SIG-M5 treated with dmso at 0.1 percent for 504 hours (cell line): ENCODE measurements at regions not wholly inside any gene's neighbourhood (a gene's known extent, or its start where the extent isn't known, plus 50 kb on each side); places are given as distances from the start of the nearest gene placed in this dataset.
"Not testable (repeated sequence)": the region's sequence is repeated elsewhere in the genome, so short reads cannot be mapped to it uniquely, and the experiment has no call there.

ENCODE experiments used
- DNase-seq: peaks from one replicate; lab custom pipeline; 2025; ENCODE audit not compliant: unreplicated experiment; lab: John Stamatoyannopoulos, UW

DNA sequence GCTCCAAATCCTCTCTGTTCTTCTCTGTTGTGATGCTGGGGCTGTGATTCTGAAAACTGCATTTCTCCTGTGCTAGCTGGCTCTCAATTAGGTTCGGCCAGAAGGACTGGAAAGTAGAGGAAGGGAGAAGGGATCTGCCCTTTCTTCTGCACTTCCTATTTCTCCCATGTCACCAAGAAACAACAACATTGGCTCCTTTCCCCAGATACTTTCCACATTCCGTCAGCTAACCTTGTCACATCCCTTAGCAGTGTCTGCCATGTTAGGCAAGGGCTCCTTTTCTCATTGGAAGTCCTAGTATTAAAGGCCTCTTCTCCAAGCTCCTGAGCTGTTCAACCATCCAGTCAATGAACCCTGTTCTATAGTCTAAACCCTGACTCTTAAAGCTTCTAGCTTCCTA is 171.1 kb downstream of the ZNF621 start:
- no peak for DNase-seq

DNA sequence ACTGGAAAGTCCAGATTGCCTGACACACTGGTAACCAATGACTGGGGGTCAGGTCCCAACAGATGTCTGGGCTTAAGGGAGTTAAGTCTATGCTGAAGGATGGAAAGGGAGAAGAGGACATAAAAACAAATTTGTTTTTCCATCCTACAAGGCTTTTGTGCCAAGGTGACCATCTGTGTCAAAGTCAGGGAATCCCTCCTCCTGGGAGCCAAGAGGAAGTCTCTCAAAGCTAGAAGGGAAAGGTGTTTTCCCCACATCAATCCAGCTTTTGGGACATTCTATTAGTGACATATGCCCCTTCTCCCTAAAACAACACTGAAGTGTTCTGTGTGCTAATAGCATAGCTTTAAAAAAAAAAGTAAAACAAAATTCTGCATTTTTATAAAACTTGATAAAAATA is 173.9 kb downstream of the ZNF621 start:
- DNase-seq: not testable (repeated sequence)

DNA sequence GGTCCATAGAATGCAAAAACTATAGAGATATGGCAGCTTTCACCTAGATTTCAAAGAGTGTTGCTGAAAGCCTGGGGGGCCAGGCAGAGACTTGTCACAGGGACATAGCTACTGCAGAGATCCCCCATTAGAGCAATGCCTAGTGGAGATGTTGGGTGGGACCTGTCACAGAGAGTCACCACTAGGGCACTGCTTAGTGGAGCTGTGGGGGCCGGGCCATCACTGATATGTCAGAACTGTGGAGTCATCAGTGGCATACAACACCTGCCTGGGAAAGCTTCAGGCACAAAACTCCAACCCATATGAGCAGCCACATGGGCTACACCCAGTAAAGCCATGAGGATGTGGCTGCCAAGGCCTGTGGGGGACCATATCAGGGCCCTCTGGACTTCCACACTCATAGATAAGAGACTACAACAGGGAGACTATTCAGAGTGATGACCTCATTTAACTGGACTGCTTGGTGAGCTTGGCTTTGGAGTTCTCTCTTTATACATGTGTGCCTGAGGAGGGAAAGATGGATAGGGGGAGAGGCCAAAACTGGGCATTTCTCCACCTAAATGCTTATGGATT is 176.3 kb downstream of the ZNF621 start:
- no peak for DNase-seq

DNA sequence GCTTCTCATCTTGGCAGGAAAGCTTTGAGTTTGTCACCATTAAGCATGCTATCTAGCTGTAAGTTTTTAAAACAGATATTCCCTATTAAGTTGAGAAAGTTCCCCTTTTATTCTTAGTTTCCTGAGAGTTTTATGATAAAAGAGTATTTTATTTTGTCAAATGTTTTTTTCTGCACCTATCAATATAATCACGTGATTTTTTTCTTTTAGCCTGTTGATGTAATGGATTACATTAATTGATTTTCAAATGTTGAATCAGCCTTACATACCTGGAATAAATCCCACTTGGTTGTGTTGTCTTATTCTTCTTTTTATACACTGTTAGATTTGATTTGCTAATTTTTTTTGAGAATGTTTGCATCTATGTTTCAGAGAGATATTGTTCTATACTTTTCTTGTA is 179.5 kb downstream of the ZNF621 start:
- DNase-seq: no peak

DNA sequence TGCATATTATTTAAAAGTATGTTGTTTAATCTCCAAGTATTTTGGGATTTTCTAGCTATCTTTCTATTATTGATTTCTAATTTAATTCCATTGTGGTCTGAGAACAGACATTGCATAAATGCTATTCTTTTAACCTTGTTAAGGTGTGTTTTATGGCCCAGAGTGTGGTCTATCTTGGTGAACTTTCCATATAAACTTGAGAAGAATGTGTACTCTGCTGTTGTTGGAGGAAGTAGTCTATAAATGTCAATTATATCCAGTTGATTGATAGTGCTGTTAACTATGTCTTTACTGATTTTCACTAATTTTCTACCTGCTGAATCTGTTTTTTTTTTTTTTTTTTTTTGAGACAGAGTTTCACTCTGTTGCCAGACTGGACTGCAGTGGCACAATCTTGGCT is 180.9 kb downstream of the ZNF621 start:
- no peak for DNase-seq

DNA sequence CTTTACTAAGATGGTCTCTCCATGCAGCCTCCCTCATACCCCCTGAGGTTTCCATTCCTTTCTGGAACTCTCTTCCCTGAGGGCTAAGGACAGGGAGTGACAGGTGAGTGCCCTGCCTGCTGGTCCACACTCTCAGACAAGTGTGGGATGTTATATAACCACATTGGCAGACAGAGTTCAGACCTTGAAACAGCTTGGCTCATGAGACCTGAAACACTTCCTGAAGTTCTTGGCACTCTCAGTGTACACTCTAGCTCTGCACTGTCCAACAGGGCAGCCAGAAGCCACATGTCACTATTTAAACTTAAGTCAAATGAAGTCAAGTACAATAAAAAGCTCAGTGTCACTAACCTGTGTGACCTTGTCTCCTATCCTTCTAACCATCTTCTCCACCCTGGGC is 188.5 kb downstream of the ZNF621 start:
- no peak for DNase-seq

DNA sequence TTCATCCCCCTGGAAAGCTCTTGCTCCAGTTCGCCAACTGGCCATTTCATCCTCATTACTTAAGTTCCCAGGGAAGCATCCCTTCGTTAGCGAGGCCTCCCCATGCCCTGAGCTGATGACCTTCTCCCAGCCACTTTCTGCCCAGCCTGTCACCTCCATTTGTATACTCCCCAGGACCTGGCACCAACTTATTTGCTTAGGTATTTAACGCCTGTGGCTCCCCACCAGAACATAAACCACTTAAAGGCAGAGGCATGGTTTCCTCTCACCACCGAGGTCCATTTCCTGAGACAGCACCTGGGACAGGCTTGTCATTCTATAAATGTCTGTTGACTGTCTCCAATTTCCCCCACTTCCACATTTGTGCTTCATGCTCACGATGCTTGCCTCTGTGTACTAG is 189.0 kb downstream of the ZNF621 start:
- DNase-seq: no peak

DNA sequence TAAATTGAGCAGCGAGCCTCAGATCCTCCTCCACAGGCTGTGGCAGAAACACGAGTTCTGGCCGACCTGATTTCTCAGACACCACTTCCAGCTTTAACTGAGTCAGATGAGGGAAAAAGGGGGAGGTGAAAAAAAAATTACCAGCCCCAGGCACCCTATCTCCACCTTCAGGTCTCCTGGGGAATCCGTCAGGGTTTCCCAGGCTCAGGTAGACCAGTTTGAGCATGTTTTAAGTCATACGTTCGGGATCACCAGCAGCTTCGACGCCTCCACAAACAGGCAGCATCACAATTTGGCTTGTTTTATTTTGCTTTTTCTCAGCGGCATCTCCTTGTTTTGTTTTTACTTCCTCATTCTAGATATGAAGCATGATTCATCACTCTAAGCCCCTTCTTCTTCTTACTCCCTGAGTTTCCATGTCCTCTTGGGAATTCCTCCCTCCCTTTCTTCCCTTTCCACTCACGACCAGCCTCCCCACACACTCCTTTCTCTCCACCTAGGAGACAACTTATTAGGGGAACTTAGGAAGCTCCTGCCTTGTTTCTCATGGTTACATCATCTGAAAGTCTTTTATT is 190.1 kb downstream of the ZNF621 start:
- no peak for DNase-seq

DNA sequence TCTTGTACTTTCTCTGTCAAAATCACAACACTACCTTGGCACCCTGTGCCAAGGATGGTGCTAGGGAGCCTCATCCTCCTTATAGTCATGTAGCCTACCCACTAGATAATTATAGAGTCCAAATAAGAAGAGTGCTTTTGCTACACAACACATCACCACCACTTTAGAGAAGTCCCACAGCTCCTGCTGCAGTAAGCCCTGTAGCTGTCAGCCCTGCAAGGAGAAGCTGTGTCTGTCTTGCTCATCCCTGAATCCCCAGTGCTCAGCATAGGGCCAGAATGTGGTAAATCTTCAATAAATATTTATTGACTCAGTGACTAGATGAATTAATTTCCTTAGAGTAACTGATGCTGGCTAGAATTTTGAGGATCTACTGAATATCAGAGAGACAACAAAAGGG is 190.8 kb downstream of the ZNF621 start:
- DNase-seq: no peak

DNA sequence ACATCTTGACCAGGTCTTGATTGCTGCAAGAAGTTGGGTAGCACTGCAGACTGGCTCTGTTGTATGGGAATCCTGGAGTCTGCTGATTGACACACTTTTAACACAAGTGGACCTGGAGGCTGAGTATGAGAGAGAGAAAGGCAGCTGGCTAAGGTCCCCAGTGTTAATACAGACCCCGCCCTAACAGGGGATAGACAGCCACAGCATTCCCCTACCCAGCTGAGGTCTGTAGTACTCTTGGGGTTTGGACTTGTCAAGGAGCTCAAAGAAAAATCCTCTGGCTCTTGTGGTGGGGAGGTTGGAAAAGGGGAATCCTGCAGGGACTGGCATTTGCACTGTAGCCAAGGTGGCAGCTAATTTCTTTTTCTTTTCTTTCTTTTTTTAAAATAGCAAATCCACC is 192.7 kb downstream of the ZNF621 start:
- DNase-seq: no peak

DNA sequence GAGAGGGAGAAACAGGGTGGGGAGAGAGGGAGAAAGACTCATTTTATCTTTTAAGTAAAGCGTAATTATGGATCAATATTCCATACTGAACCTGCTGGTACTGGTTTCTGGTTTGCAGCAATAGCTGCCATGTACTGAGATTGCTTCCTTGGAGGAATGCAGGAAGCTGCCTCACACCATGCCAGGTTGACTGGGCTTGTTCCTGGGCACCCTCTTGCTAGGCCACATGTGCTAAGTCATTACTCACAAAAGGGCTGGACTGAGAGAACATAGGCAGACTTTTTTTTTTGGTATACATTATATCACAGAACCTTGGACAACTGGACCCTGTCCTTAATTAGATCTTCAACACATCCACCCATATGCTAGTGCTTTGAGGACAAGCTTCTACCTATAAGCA is 193.4 kb downstream of the ZNF621 start:
- DNase-seq: no peak

DNA sequence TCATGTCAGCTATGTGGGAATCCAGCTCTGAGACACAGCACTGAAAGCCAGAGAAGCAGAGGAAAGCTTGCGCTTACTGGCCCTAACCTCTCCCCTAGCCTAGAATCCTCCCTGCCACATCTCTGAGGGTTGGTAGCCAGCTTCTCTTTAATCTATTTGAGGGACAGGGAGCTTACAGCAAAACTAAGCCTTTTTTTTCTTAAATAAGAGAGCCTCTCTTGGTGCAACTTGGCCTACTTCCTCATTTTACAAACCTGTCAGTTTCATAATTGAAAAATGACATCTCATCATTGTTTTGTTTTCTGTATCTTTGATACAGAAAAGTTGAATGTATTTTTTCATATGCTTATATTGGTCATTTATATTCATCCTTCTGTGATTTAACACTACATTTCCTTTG is 193.9 kb downstream of the ZNF621 start:
- peak; percentile 81 for DNase-seq

DNA sequence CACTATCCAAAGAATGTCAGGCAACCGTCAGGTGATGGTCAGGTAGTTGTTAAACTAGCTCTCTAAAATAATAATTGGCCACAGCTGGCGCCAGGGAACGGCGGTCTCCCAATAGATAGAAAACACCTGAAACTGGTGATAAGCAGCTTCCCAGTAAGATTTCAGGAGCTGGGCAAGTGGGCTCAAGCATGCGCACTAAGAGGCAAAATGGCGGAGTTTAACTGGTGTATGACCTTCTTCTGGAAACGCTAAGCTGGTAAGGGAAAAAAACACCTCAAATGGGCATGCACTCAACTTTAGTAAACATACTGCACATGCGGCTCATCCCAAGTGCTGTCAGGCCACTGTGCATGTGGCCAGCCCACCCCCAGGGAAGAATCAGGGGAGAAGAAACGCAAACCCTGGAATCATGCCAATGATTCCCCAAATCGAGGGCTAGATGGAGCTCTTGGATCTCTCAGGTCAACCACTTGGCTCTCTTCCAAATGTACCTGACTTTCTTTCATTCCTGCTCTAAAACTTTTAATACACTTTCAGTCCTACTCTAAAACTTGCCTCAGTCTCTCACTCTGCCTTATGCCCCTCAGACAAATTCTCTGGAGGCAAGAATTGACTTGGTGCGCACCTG is 195.0 kb downstream of the ZNF621 start:
- DNase-seq: no peak

DNA sequence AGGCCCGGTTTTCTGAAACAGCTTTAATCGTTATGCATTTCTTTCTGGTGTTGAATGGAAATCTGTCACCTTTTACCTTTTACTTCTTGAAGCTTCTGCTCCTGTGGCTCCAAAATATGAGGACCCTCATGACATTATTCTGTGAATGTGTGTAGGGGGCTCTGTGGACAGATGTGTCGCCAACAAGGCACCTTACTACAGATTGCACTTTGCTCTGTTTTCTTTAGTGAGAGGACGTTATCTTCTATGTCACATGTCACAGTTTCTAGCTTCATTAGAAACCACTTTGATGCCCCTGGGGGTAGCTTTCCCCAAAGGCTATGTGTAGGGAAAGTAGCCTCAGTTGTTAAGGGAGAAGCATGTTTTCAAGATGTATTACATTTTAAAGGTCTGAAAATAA is 195.6 kb downstream of the ZNF621 start:
- DNase-seq: no peak

DNA sequence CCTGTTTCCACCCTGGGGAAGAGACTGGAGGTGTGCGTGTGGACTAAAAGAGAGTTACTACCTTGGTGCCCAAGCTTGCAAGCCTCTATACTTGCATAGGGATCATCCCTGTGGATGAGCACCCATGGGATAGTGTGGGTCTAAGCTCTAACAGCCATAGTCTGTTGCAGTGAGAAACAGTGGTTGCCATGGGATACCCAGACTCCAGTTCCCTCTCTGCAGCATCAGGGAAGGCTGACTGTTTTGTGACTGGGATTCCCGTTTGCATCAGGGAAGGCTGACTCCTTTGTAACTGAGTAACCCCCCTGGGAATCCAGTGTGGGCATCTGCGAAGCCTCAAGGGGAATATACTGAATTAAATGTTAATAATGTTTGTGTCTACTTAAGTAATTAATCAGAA is 196.1 kb downstream of the ZNF621 start:
- no peak for DNase-seq

DNA sequence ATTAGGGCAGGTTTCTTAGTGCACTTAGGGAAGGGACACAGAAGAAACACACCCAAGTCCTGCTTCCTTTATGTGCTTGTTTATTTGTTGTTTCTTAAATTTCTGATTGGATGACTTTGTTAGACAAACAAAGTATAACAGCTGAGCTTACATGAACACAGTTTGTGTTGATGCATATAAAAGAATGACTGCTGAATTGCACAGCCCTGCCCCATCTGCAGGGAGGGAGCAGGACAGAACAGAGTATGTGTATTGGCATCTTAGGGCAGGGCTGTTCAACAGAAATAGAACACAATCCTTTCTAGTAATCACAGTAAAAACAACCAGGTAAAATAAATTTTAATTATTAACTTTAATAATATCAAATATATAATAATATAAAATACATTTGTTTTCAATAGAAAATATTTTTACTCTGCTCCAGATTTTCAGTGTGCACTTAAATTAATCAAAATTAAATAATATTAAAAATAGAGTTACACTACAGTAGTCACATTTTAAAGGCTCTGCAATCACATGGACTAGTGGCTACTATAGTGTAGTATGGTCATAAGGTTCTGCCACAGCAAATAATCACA is 198.4 kb downstream of the ZNF621 start:
- DNase-seq: no peak

DNA sequence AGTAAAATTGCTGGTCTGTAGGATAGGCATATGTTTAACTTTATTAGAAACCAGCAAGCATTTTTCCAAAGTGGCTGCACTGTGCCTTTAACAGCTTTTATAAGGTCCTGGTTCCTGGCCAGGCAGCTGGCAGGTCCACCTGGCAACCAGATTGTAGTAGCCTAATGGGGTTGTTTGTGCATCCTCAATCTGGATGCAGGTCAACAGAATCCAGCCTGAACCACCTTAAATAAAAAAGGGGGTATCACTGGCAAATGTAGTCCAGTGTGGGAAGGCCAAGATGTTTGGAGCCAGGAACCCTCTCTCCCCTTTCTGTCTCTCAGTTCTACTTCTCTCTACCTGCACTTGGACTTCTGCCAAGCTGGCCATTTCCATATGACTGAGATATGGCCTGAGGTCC is 200.3 kb downstream of the ZNF621 start:
- DNase-seq: no peak

DNA sequence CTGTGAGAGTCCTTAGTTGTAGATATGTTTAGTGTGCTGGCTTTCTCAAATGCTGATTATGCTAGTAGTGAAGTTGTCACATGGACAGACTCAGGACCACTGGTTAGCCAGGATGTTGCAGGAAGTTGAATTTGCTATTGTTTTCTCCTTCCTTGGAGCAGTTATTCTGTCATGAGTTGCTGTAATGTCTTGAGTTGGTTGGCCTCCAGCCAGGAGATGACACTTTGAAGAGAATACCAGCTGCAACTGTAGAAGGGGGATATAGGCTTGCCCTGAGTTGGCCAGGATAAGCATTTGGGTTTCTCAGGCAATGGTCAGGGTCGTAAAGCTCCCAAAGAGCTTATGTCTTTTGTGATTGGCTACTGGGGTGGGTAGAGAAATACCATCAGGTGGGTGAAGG is 206.7 kb downstream of the ZNF621 start:
- DNase-seq: no peak

DNA sequence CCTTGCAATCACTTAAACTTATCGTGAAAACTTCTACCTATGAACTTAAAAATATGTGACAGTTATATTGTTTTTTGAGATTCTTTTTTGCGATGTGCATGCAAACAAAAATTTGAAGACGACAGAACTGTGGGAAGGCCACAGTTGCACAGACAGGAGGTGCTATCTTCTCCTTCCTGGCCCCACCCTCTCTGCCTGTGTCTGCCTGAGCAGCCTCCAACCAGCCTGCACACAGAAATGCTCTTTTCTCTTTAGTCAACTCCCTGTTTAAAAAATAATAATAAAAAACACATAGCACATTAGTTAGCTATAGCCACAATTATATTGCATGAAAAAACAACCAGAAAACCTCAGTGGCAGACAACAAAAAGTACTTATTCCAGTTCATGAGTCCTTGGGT is 212.2 kb downstream of the ZNF621 start:
- no peak for DNase-seq

DNA sequence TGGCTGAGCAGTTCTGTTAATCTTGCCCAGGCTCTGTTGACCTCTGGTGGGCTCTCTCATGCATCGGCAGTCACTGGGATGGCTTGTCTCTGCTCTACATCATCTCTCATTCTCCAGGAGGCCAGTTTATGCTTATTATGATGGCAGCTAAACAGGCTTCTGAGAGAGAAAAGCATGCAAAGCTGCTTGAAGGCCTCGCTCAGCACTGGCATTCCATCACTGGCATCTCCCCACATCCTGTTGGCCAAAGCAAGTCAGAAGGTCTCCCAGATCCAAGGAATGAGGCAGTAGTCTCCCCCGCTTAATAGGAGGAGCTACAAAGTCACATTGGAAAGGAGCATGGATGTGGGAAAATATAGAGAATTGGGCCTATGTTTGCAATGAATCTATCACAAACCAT is 212.6 kb downstream of the ZNF621 start:
- DNase-seq: no peak

DNA sequence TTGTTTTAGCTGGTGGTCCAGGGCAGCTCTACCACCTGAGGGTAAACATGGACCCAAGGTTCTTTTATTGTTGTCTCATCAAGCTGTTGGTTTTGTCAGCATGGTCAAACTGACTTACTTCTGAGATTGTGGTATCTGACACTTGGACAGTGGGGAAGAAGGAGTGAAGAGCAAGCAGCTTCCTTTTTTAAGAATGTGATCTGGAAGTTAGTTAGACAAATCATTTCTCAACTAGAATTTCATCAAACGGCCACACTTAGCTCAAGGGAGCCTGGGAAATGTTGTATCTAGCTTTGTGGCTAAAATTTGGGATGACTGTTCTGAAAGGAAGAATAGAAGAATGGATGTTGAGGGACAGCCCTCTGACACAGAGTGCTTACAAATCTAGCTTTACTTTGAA is 215.2 kb downstream of the ZNF621 start:
- no peak for DNase-seq

DNA sequence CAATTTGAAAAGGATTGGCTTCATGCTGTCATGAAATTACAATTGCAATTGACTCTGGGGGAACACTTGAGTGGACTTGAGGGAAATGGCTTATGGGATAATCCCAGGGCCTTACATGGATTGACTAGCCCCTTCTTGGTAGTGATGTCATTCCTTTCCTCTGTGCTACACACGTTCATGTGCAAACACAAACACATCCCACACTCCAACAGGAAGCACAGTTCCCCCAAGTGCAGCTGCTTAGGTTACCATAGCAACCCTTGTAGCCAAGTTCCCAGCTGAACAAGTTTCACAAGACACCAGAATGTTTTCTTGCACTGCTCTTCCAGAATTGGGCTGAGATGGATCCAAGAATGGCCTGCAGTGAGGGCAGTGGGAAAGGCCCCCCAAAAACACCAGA is 217.0 kb downstream of the ZNF621 start:
- DNase-seq: peak; percentile 9
